Smooth muscle cell (in vitro differentiated cells): ENCODE measurements at regions not wholly inside any gene's neighbourhood (a gene's known extent, or its start where the extent isn't known, plus 50 kb on each side); places are given as distances from the start of the nearest gene placed in this dataset.

Experiments
- DNase-seq: peaks from one replicate; lab custom pipeline; 2025; ENCODE audit not compliant: unreplicated experiment; lab: John Stamatoyannopoulos, UW
- H2AFZ ChIP-seq: fragments of 200-600 bp; sonication (generic); 2 replicates; pipeline ENCODE4 v1.6.0; 2016; ENCODE audit warnings: antibody characterized with exemption, low read depth, mild to moderate bottlenecking
- H3F3A ChIP-seq: fragments of 200-600 bp; sonication (generic); 2 replicates; pipeline ENCODE4 v1.6.0; 2017; ENCODE audit warnings: antibody characterized with exemption, low read depth
- H3K27ac ChIP-seq: fragments of 200-600 bp; sonication (generic); 2 replicates; pipeline ENCODE4 v1.5.1; 2016; ENCODE audit warnings: low read depth, mild to moderate bottlenecking
- H3K27me3 ChIP-seq: fragments of 200-600 bp; sonication (generic); 2 replicates; pipeline ENCODE4 v1.6.1; 2016; ENCODE audit warnings: low read depth, mild to moderate bottlenecking
- H3K36me3 ChIP-seq: fragments of 200-600 bp; sonication (generic); 2 replicates; pipeline ENCODE4 v1.5.1; 2016; ENCODE audit warnings: low read depth
- H3K4me1 ChIP-seq: fragments of 200-600 bp; sonication (generic); 2 replicates; pipeline ENCODE4 v1.5.1; 2016; ENCODE audit warnings: low read depth
- H3K4me2 ChIP-seq: fragments of 200-600 bp; sonication (generic); 2 replicates; pipeline ENCODE4 v1.6.0; 2016; ENCODE audit warnings: mild to moderate bottlenecking
- H3K4me3 ChIP-seq: fragments of 200-600 bp; sonication (generic); 2 replicates; pipeline ENCODE4 v1.5.1; 2016; ENCODE audit warnings: mild to moderate bottlenecking
- H3K79me2 ChIP-seq: fragments of 200-600 bp; sonication (generic); 2 replicates; pipeline ENCODE4 v1.6.0; 2016; ENCODE audit warnings: low read depth, mild to moderate bottlenecking
- H3K9ac ChIP-seq: fragments of 200-600 bp; sonication (generic); 2 replicates; pipeline ENCODE4 v1.6.0; 2016; ENCODE audit warnings: low read depth
- H3K9me3 ChIP-seq: fragments of 200-600 bp; sonication (generic); replicated peaks from 2 replicates; pipeline ENCODE4 v1.5.1; 2016; ENCODE audit warnings: low read depth
- H4K20me1 ChIP-seq: fragments of 200-600 bp; sonication (generic); 2 replicates; pipeline ENCODE4 v1.6.0; 2016; ENCODE audit warnings: low read depth
- CTCF ChIP-seq: fragments of 200-600 bp; sonication (generic); IDR thresholded peaks from 2 replicates; pipeline ENCODE4 v1.5.1; 2017; ENCODE audit warnings: borderline replicate concordance, mild to moderate bottlenecking, antibody characterized with exemption; ENCODE audit not compliant: insufficient read depth, poor library complexity, severe bottlenecking
- WGBS: methylation state at CpG from one replicate; pipeline ENCODE4 v1.1.7; 2016; ENCODE audit warnings: low lambda C conversion rate; 5-methylcytosine and 5-hydroxymethylcytosine counted together

GRCh38 chr3:137172728-137173127, 214.9 kb downstream of the IL20RB start:
- TF ChIP-seq CTCF: no peak
- Histone ChIP-seq H3K27me3 (no peaks in the 10 kb centered on the region), H3K9ac (no peak overlapping the region), H3K79me2 (no peaks in the 10 kb centered on the region), H3K36me3 (no peaks in the 10 kb centered on the region), H3K9me3 (no peaks in the 10 kb centered on the region), H4K20me1 (no peaks in the 10 kb centered on the region), H3K4me3 (no peak overlapping the region), H3K4me2 (no peak overlapping the region), H3K4me1 (no peaks in the 10 kb centered on the region), H2AFZ (no peak overlapping the region), H3K27ac (no peak overlapping the region), H3F3A (no peaks in the 10 kb centered on the region)
- no peak for DNase-seq
- 100% methylated on average over 1 of the region's 1 CpG for WGBS

- H4K20me1 ChIP-seq: no peaks in the 10 kb centered on the region
- H3K27me3 ChIP-seq: no peaks in the 10 kb centered on the region
- H3K36me3 ChIP-seq: no peaks in the 10 kb centered on the region
- DNase-seq: no peak
- no peaks in the 10 kb centered on the region for H3K79me2 ChIP-seq
- WGBS: 87% methylated on average over 2 of the region's 2 CpGs
- H3K9me3 ChIP-seq: no peaks in the 10 kb centered on the region
- H3K4me1 ChIP-seq: no peaks in the 10 kb centered on the region
- H3K4me2 ChIP-seq: no peak overlapping the region
- H3F3A ChIP-seq: no peaks in the 10 kb centered on the region
- no peak overlapping the region for H3K4me3 ChIP-seq
- H2AFZ ChIP-seq: no peak overlapping the region
- H3K9ac ChIP-seq: no peak overlapping the region
- H3K27ac ChIP-seq: no peak overlapping the region
- TF ChIP-seq CTCF: no peak
Observed at GRCh38 chr3:137174514-137174913, 216.7 kb downstream of the IL20RB start.

- WGBS: 96% methylated on average over 2 of the region's 2 CpGs
- Histone ChIP-seq H3K79me2 (no peaks in the 10 kb centered on the region), H3K27ac (no peak overlapping the region), H3K9ac (no peak overlapping the region), H3K4me3 (no peak overlapping the region), H3K9me3 (no peaks in the 10 kb centered on the region), H2AFZ (no peak overlapping the region), H3K36me3 (no peaks in the 10 kb centered on the region), H3K4me2 (no peak overlapping the region), H4K20me1 (no peaks in the 10 kb centered on the region), H3K27me3 (no peaks in the 10 kb centered on the region), H3F3A (no peaks in the 10 kb centered on the region), H3K4me1 (no peaks in the 10 kb centered on the region)
- no peak for DNase-seq
- no peak for TF ChIP-seq CTCF
Observed at GRCh38 chr3:137180220-137180619, 222.4 kb downstream of the IL20RB start.

- DNase-seq: no peak
- H3K4me1 ChIP-seq: no peaks in the 10 kb centered on the region
- no peak overlapping the region for H3K4me2 ChIP-seq
- WGBS: 86% methylated on average over 6 of the region's 6 CpGs
- no peak for TF ChIP-seq CTCF
- no peaks in the 10 kb centered on the region for H3F3A ChIP-seq
- no peak overlapping the region for H3K9ac ChIP-seq
- H3K27ac ChIP-seq: no peak overlapping the region
- no peaks in the 10 kb centered on the region for H3K27me3 ChIP-seq
- no peaks in the 10 kb centered on the region for H4K20me1 ChIP-seq
- no peak overlapping the region for H2AFZ ChIP-seq
- H3K79me2 ChIP-seq: no peaks in the 10 kb centered on the region
- no peak overlapping the region for H3K4me3 ChIP-seq
- no peaks in the 10 kb centered on the region for H3K36me3 ChIP-seq
- no peaks in the 10 kb centered on the region for H3K9me3 ChIP-seq
Observed at GRCh38 chr3:137191133-137191923, 233.5 kb downstream of the IL20RB start.
